ENCODE measurements at regions not wholly inside any gene's neighbourhood (a gene's known extent, or its start where the extent isn't known, plus 50 kb on each side); places are given as distances from the start of the nearest gene placed in this dataset.

- TF ChIP-seq ZNF263 (CRISPR knock-in tag; IDR thresholded peaks at IDR 0.05), result no peak
- no peak for TF ChIP-seq HOXA5 (CRISPR knock-in tag; IDR thresholded peaks at IDR 0.05)
- TF ChIP-seq NR2F6 (IDR thresholded peaks at IDR 0.05), result no peak
- TF ChIP-seq NR2F6 (CRISPR knock-in tag; IDR thresholded peaks at IDR 0.05), result peak; percentile 79
- 0 out of 2 replicates have a peak, but pooled peaks have one; percentile 30 for TF ChIP-seq CENPBD1 (CRISPR knock-in tag; IDR thresholded peaks at IDR 0.05; ENCODE audit: borderline replicate concordance, low read depth)
- TF ChIP-seq SOX5 (CRISPR knock-in tag; IDR thresholded peaks at IDR 0.05; ENCODE audit: borderline replicate concordance), result no peak
- no peak for TF ChIP-seq FOXC1 (CRISPR knock-in tag; IDR thresholded peaks at IDR 0.05; ENCODE audit: borderline replicate concordance)
- TF ChIP-seq, protein P1, sequence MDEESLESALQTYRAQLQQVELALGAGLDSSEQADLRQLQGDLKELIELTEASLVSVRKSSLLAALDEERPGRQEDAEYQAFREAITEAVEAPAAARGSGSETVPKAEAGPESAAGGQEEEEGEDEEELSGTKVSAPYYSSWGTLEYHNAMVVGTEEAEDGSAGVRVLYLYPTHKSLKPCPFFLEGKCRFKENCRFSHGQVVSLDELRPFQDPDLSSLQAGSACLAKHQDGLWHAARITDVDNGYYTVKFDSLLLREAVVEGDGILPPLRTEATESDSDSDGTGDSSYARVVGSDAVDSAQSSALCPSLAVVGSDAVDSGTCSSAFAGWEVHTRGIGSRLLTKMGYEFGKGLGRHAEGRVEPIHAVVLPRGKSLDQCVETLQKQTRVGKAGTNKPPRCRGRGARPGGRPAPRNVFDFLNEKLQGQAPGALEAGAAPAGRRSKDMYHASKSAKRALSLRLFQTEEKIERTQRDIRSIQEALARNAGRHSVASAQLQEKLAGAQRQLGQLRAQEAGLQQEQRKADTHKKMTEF (CRISPR knock-in tag; IDR thresholded peaks at IDR 0.05), result peak; percentile 6; the same call in 1 of the 2 replicates
- no peak for TF ChIP-seq ZKSCAN1 (IDR thresholded peaks at IDR 0.05; ENCODE audit: low read length)
- TF ChIP-seq KLF6 (CRISPR knock-in tag; IDR thresholded peaks at IDR 0.05), result no peak
- no peak for TF ChIP-seq ZIK1 (CRISPR knock-in tag; IDR thresholded peaks at IDR 0.05; ENCODE audit: borderline replicate concordance, low read depth)
- no peak for TF ChIP-seq CEBPB (IDR thresholded peaks at IDR 0.05; ENCODE audit: borderline replicate concordance, low read depth, low read length)
- no peak for TF ChIP-seq ZNF501 (CRISPR knock-in tag; IDR thresholded peaks at IDR 0.05)
- TF ChIP-seq, protein P2, sequence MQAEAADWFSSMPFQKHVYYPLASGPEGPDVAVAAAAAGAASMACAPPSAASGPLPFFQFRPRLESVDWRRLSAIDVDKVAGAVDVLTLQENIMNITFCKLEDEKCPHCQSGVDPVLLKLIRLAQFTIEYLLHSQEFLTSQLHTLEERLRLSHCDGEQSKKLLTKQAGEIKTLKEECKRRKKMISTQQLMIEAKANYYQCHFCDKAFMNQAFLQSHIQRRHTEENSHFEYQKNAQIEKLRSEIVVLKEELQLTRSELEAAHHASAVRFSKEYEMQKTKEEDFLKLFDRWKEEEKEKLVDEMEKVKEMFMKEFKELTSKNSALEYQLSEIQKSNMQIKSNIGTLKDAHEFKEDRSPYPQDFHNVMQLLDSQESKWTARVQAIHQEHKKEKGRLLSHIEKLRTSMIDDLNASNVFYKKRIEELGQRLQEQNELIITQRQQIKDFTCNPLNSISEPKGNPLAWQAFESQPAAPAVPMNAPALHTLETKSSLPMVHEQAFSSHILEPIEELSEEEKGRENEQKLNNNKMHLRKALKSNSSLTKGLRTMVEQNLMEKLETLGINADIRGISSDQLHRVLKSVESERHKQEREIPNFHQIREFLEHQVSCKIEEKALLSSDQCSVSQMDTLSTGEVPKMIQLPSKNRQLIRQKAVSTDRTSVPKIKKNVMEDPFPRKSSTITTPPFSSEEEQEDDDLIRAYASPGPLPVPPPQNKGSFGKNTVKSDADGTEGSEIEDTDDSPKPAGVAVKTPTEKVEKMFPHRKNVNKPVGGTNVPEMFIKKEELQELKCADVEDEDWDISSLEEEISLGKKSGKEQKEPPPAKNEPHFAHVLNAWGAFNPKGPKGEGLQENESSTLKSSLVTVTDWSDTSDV (CRISPR knock-in tag; IDR thresholded peaks at IDR 0.05), result no peak
- TF ChIP-seq, protein P3, sequence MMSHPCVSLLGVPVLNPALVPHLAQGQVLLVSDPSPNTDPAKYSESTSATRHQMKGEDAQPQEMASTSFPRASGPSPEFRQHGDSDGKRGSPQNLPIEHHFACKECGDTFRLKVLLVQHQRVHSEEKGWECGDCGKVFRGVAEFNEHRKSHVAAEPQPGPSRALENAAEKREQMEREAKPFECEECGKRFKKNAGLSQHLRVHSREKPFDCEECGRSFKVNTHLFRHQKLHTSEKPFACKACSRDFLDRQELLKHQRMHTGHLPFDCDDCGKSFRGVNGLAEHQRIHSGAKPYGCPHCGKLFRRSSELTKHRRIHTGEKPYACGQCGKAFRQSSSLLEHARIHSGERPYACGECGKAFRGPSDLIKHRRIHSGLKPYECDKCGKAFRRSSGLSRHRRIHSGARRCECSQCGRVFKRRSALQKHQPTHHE (CRISPR knock-in tag; IDR thresholded peaks at IDR 0.05; ENCODE audit: borderline replicate concordance), result no peak
- TF ChIP-seq RARA (CRISPR knock-in tag; IDR thresholded peaks at IDR 0.05), result peak; percentile 60
- TF ChIP-seq YEATS4 (CRISPR knock-in tag; IDR thresholded peaks at IDR 0.05; ENCODE audit: borderline replicate concordance), result 0 out of 2 replicates have a peak, but pooled peaks have one; percentile 39
- TF ChIP-seq HNRNPH1 (optimal IDR thresholded peaks at IDR 0.05; ENCODE audit: low read depth, low read length), result no peak
- no peak for TF ChIP-seq TRAFD1 (CRISPR knock-in tag; IDR thresholded peaks at IDR 0.05; ENCODE audit: borderline replicate concordance)
- no peak for TF ChIP-seq NR1H2 (CRISPR knock-in tag; IDR thresholded peaks at IDR 0.05; ENCODE audit: borderline replicate concordance, low read depth)
- TF ChIP-seq FOXP1 (IDR thresholded peaks at IDR 0.05), result no peak
- no peak for TF ChIP-seq FOXP1 (CRISPR knock-in tag; IDR thresholded peaks at IDR 0.05)
- no peak for TF ChIP-seq ZNF740 (CRISPR knock-in tag; IDR thresholded peaks at IDR 0.05)
- no peak for TF ChIP-seq U2AF1 (optimal IDR thresholded peaks at IDR 0.05; ENCODE audit: low read depth, low read length)
- no peak for TF ChIP-seq ZNF138 (CRISPR knock-in tag; IDR thresholded peaks at IDR 0.05; ENCODE audit: low read depth)
Observed at GRCh38 chr3:124619887-124620599, 110.2 kb upstream of the UMPS start (continued).

Data from HepG2 (cell line).